Neural progenitor cell (in vitro differentiated cells): ENCODE measurements at regions not wholly inside any gene's neighbourhood (a gene's known extent, or its start where the extent isn't known, plus 50 kb on each side); places are given as distances from the start of the nearest gene placed in this dataset.

ENCODE experiments used
- DNase-seq: peaks from one replicate; pipeline ENCODE4 v3.0.0-alpha.2; 2016; ENCODE audit warnings: low spot score
- H2AFZ ChIP-seq: fragments of 200-600 bp; sonication (generic); replicated peaks from 2 replicates; pipeline ENCODE4 v1.6.1; 2016; ENCODE audit warnings: antibody characterized with exemption
- H3F3A ChIP-seq: fragments of 200-600 bp; sonication (generic); 2 replicates; pipeline ENCODE4 v1.6.1; 2016; ENCODE audit warnings: antibody characterized with exemption, low read depth
- H3K27ac ChIP-seq: fragments of 200-600 bp; sonication (generic); 2 replicates; pipeline ENCODE4 v1.5.1; 2016; ENCODE audit warnings: mild to moderate bottlenecking
- H3K27me3 ChIP-seq: fragments of 200-600 bp; sonication (generic); 2 replicates; pipeline ENCODE4 v1.6.1; 2016; ENCODE audit warnings: mild to moderate bottlenecking, moderate library complexity
- H3K36me3 ChIP-seq: fragments of 200-600 bp; sonication (generic); 2 replicates; pipeline ENCODE4 v1.5.1; 2016
- H3K4me1 ChIP-seq: fragments of 200-600 bp; sonication (generic); 2 replicates; pipeline ENCODE4 v1.6.1; 2016; ENCODE audit warnings: mixed run types
- H3K4me2 ChIP-seq: fragments of 200-600 bp; sonication (generic); 2 replicates; pipeline ENCODE4 v1.6.1; 2016
- H3K4me3 ChIP-seq: fragments of 200-600 bp; sonication (generic); 2 replicates; pipeline ENCODE4 v1.5.1; 2016
- H3K79me2 ChIP-seq: fragments of 200-600 bp; sonication (generic); 2 replicates; pipeline ENCODE4 v1.6.1; 2016; ENCODE audit warnings: low read depth
- H3K9ac ChIP-seq: fragments of 200-600 bp; sonication (generic); 2 replicates; pipeline ENCODE4 v1.6.1; 2016
- H3K9me3 ChIP-seq: fragments of 200-600 bp; sonication (generic); 2 replicates; pipeline ENCODE4 v1.5.1; 2016; ENCODE audit warnings: low read depth
- H4K20me1 ChIP-seq: fragments of 200-600 bp; sonication (generic); 2 replicates; pipeline ENCODE4 v1.6.1; 2016; ENCODE audit warnings: low read depth
- H3K27ac Mint-ChIP-seq: 3 replicates; pipeline ENCODE4 v1.8.0; 2021; ENCODE audit warnings: mixed read lengths
- H3K27me3 Mint-ChIP-seq: 2 replicates; pipeline ENCODE4 v1.8.0; 2022; ENCODE audit warnings: low read depth, mild to moderate bottlenecking, inconsistent platforms, moderate library complexity, mixed read lengths; ENCODE audit not compliant: insufficient read depth
- H3K36me3 Mint-ChIP-seq: 3 replicates; pipeline ENCODE4 v1.8.0; 2021; ENCODE audit warnings: mixed read lengths
- H3K4me1 Mint-ChIP-seq: 3 replicates; pipeline ENCODE4 v1.8.0; 2021; ENCODE audit warnings: mixed read lengths
- H3K4me3 Mint-ChIP-seq: 3 replicates; pipeline ENCODE4 v1.8.0; 2021; ENCODE audit warnings: mild to moderate bottlenecking, moderate library complexity, mixed read lengths
- H3K9me3 Mint-ChIP-seq: 3 replicates; pipeline ENCODE4 v1.8.0; 2020; ENCODE audit warnings: mixed read lengths
- EZH2 ChIP-seq: fragments of 200-600 bp; sonication (generic); IDR thresholded peaks from 2 replicates; pipeline ENCODE4 v1.6.1; 2017; ENCODE audit warnings: antibody characterized with exemption, mild to moderate bottlenecking, moderate library complexity
- EZH2phosphoT487 ChIP-seq: fragments of 200-600 bp; sonication (generic); IDR thresholded peaks from 2 replicates; pipeline ENCODE4 v1.6.1; 2017; ENCODE audit warnings: antibody characterized with exemption
- TF ChIP-seq, protein P1 (sequence below): fragments of 200-600 bp; sonication (generic); IDR thresholded peaks from 2 replicates; pipeline ENCODE4 v1.5.1; 2017; ENCODE audit warnings: antibody characterized with exemption, mild to moderate bottlenecking

DNA sequence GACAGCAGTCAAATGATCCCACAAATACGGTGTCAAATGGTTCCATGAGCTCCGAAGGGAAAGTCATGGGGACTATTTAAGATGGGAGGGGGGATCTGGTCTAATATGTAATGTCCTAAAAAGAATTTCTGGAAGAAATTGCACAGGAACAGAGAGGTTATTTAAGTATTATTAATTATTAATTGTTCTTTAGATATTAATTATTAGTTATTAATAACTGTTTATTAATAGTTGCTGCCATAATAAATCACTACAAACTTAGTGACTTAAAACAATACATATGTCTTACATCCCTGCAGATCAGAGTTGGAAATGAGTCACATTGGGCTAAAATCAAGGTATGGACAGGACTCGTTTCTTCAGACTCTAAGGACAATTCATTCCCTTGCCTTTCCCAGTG, 588.2 kb upstream of the NR2F2 start:
- Mint-ChIP-seq H3K36me3 (no peaks in the 10 kb centered on the region), H3K9me3 (peaks cover 10% of the 10 kb centered on the region), H3K27ac (no peak overlapping the region), H3K27me3 (peaks cover 3% of the 10 kb centered on the region), H3K4me1 (peaks cover 10% of the 10 kb centered on the region), H3K4me3 (no peak overlapping the region)
- H3K4me3 ChIP-seq = no peak overlapping the region
- no peak overlapping the region for H3K9ac ChIP-seq
- H3K9me3 ChIP-seq = no peaks in the 10 kb centered on the region
- H2AFZ ChIP-seq = no peak overlapping the region
- H3K27me3 ChIP-seq = no peaks in the 10 kb centered on the region
- peaks cover 2% of the 10 kb centered on the region for H3K4me1 ChIP-seq
- H3K79me2 ChIP-seq = no peaks in the 10 kb centered on the region
- no peaks in the 10 kb centered on the region for H3K36me3 ChIP-seq
- no peak for DNase-seq
- no peak overlapping the region for H3K27ac ChIP-seq
- no peak overlapping the region for H3K4me2 ChIP-seq
- H4K20me1 ChIP-seq = no peaks in the 10 kb centered on the region
- no peaks in the 10 kb centered on the region for H3F3A ChIP-seq
- no peak for TF ChIP-seq EZH2
- TF ChIP-seq, protein P1, sequence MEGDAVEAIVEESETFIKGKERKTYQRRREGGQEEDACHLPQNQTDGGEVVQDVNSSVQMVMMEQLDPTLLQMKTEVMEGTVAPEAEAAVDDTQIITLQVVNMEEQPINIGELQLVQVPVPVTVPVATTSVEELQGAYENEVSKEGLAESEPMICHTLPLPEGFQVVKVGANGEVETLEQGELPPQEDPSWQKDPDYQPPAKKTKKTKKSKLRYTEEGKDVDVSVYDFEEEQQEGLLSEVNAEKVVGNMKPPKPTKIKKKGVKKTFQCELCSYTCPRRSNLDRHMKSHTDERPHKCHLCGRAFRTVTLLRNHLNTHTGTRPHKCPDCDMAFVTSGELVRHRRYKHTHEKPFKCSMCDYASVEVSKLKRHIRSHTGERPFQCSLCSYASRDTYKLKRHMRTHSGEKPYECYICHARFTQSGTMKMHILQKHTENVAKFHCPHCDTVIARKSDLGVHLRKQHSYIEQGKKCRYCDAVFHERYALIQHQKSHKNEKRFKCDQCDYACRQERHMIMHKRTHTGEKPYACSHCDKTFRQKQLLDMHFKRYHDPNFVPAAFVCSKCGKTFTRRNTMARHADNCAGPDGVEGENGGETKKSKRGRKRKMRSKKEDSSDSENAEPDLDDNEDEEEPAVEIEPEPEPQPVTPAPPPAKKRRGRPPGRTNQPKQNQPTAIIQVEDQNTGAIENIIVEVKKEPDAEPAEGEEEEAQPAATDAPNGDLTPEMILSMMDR = no peak
- TF ChIP-seq EZH2phosphoT487 = no peak

DNA sequence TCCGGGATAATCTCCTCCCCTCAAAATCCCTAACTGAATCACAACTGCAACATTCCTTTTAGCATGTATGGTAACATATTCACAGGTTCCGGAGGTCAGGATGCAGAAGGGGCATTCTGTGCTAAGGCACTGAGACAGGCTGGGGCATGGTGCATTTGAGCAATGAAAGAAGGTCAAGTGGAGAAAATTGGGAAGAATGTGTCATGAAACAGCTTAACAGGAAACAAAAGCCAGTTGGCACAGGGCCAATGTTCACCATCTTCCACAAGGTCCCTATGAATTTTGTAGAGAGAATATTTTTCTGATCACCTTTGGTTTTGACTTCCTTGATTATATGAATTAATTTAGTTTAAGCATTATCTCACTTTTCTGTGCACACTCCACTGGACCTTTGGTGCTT, 587.7 kb upstream of the NR2F2 start:
- Histone ChIP-seq H3K4me2 (no peak overlapping the region), H2AFZ (no peak overlapping the region), H3K9me3 (no peaks in the 10 kb centered on the region), H3F3A (no peaks in the 10 kb centered on the region), H3K36me3 (no peaks in the 10 kb centered on the region), H3K4me1 (no peaks in the 10 kb centered on the region), H3K27me3 (no peaks in the 10 kb centered on the region), H3K4me3 (no peak overlapping the region), H3K79me2 (no peaks in the 10 kb centered on the region), H3K9ac (no peak overlapping the region), H3K27ac (no peak overlapping the region), H4K20me1 (no peaks in the 10 kb centered on the region)
- no peak overlapping the region for H3K27ac Mint-ChIP-seq
- TF ChIP-seq, protein P1 = no peak
- TF ChIP-seq EZH2 = no peak
- TF ChIP-seq EZH2phosphoT487 = no peak
- H3K36me3 Mint-ChIP-seq = no peaks in the 10 kb centered on the region
- no peak overlapping the region for H3K4me3 Mint-ChIP-seq
- H3K4me1 Mint-ChIP-seq = peaks cover 7% of the 10 kb centered on the region
- peaks cover 10% of the 10 kb centered on the region for H3K9me3 Mint-ChIP-seq
- DNase-seq = no peak
- peaks cover under 1% of the 10 kb centered on the region for H3K27me3 Mint-ChIP-seq

DNA sequence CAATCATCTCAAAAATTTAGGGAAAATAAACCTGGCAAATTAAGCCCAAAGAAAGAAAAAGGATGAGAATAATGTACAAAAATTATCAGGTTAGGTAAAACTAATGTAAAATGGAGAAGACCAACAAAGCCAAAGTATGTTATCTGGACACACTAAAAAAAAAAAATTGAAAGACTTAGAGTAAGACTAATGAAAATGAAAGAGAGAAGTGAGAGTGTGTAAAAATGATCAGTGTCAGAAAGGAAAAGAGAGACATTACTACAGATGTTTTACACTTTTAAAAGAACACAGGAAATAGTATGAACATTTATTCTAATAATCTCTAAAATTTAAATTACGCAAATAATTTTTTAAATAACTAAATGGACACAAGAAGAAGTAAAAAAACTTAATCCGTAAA, 573.3 kb upstream of the NR2F2 start:
- peak overlapping the region; percentile 18 for H3K27ac Mint-ChIP-seq
- TF ChIP-seq EZH2 (no peak), EZH2phosphoT487 (no peak)
- TF ChIP-seq, protein P1 = no peak
- H3K4me3 Mint-ChIP-seq = no peak overlapping the region
- peaks cover 18% of the 10 kb centered on the region for H3K4me1 Mint-ChIP-seq
- peaks cover 4% of the 10 kb centered on the region for H3K9me3 Mint-ChIP-seq
- H3K27me3 ChIP-seq = no peaks in the 10 kb centered on the region
- no peak overlapping the region for H3K4me2 ChIP-seq
- H3K27me3 Mint-ChIP-seq = no peaks in the 10 kb centered on the region
- H3K36me3 Mint-ChIP-seq = no peaks in the 10 kb centered on the region
- H2AFZ ChIP-seq = no peak overlapping the region
- H3K79me2 ChIP-seq = no peaks in the 10 kb centered on the region
- H3K9me3 ChIP-seq = no peaks in the 10 kb centered on the region
- peaks cover 27% of the 10 kb centered on the region for H3K4me1 ChIP-seq
- no peaks in the 10 kb centered on the region for H4K20me1 ChIP-seq
- H3K4me3 ChIP-seq = no peak overlapping the region
- H3K36me3 ChIP-seq = peaks cover 6% of the 10 kb centered on the region
- H3K9ac ChIP-seq = no peak overlapping the region
- no peak for DNase-seq
- H3F3A ChIP-seq = peaks cover 20% of the 10 kb centered on the region
- no peak overlapping the region for H3K27ac ChIP-seq

DNA sequence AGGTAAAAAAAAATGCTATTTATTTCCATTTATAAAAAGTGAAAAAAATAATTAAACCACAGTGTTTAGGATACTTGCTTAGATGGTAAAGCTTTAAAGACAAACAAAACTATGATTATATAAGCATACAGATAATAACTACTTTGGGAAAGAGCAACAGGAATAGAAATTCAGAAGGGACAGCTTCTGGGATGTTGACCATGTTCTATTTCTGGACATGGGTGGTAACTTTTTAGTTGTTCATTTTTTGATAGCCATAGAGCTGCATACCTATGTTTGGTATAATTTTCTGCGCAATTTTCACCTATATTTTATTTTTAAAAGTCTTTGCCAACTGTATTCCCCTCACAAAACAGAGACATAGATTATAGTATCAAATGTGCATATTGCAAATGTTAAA, 572.0 kb upstream of the NR2F2 start:
- Histone ChIP-seq H3K9ac (no peak overlapping the region), H3K79me2 (no peaks in the 10 kb centered on the region), H4K20me1 (no peaks in the 10 kb centered on the region), H3F3A (peaks cover 22% of the 10 kb centered on the region), H2AFZ (no peak overlapping the region), H3K4me2 (no peak overlapping the region), H3K4me3 (no peak overlapping the region), H3K27me3 (no peaks in the 10 kb centered on the region), H3K9me3 (no peaks in the 10 kb centered on the region), H3K27ac (no peak overlapping the region), H3K4me1 (peaks cover 30% of the 10 kb centered on the region), H3K36me3 (peaks cover 6% of the 10 kb centered on the region)
- no peak for DNase-seq
- Mint-ChIP-seq H3K27me3 (peaks cover under 1% of the 10 kb centered on the region), H3K27ac (no peak overlapping the region), H3K4me1 (peaks cover 28% of the 10 kb centered on the region), H3K9me3 (peaks cover 2% of the 10 kb centered on the region), H3K4me3 (no peak overlapping the region), H3K36me3 (no peaks in the 10 kb centered on the region)
- TF ChIP-seq, protein P1 = no peak
- no peak for TF ChIP-seq EZH2phosphoT487
- TF ChIP-seq EZH2 = no peak
